Activated B cell treated with CpG ODN at 0.5 μM for 24 hours (primary cell): ENCODE measurements at regions not wholly inside any gene's neighbourhood (a gene's known extent, or its start where the extent isn't known, plus 50 kb on each side); places are given as distances from the start of the nearest gene placed in this dataset.
A peak's percentile ranks its signal among the peaks of the same experiment; 100 is the strongest.
"Not testable (repeated sequence)": the region's sequence is repeated elsewhere in the genome, so short reads cannot be mapped to it uniquely, and the experiment has no call there.

Experiments used
- ATAC-seq: fragments of 200-7000 bp; cut with Tn5 transposase; one replicate; pipeline ENCODE4 v1.10.0; 2021; ENCODE audit warnings: low read depth, mild to moderate bottlenecking, moderate library complexity
- CTCF ChIA-PET: fragments of 350-600 bp; sonication (Branson Sonifier 250); formaldehyde crosslinking; loops from one replicate; lab custom pipeline; 2021; ENCODE audit warnings: antibody characterized with exemption; lab: Charles Lee
- POLR2A ChIA-PET: fragments of 350-600 bp; sonication (Branson Sonifier 250); formaldehyde crosslinking; loops from one replicate; lab custom pipeline; 2021; ENCODE audit warnings: antibody characterized with exemption; lab: Charles Lee
- DNase-seq: peaks from one replicate; pipeline ENCODE4 v3.0.0; 2022
- H3K27ac Mint-ChIP-seq: one replicate; pipeline ENCODE4 v1.8.0; 2020; ENCODE audit warnings: mixed read lengths
- H3K27me3 Mint-ChIP-seq: one replicate; pipeline ENCODE4 v1.8.0; 2021; ENCODE audit warnings: mixed read lengths
- H3K36me3 Mint-ChIP-seq: one replicate; pipeline ENCODE4 v1.8.0; 2021; ENCODE audit warnings: low read depth, mixed read lengths
- H3K4me1 Mint-ChIP-seq: one replicate; pipeline ENCODE4 v1.8.0; 2021; ENCODE audit warnings: mixed read lengths
- H3K4me3 Mint-ChIP-seq: one replicate; pipeline ENCODE4 v1.8.0; 2020; ENCODE audit warnings: mild to moderate bottlenecking, mixed read lengths
- H3K9me3 Mint-ChIP-seq: one replicate; pipeline ENCODE4 v1.8.0; 2020; ENCODE audit warnings: mixed read lengths
- intact Hi-C: fragments of 100-400 bp; cut with micrococcal nuclease; formaldehyde crosslinking; loops from one replicate; pipeline ENCODE4 v1.15.1; 2024
- TF ChIP-seq, protein P1 (sequence below): fragments of 200-600 bp; IDR thresholded peaks from one replicate; pipeline ENCODE4 v1.8.0; 2022; ENCODE audit warnings: antibody characterized with exemption, mild to moderate bottlenecking

DNA sequence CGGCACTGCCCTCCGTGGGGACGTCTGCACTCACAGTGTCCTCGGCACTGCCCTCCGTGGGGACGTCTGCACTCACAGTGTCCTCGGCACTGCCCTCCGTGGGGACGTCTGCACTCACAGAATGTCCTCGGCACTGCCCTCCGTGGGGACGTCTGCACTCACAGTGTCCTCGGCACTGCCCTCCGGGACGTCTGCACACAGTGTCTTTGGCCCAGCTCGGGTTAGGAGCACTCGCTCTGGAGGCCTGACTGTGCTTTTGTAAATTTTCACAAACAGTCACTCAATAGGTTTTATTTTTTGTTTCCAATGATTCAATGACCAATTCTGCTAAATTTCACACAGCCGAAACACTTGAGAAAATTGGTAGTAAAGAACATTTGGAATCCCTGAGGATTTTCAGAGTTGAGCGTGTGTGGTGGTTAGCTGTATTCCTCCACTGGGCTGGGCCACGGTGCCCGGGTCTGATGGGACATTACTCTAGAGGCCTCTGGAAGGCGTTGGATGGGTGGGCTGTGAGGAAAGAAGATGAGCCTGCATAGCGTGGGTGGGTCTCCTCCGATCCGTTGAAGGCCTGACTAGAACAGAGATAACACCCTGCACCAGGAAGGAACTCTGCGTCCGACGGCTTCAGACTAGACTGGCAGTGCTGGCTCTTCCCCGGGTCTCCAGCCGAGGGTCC, 134.8 kb downstream of the RTP5 start:
- TF ChIP-seq, protein P1, sequence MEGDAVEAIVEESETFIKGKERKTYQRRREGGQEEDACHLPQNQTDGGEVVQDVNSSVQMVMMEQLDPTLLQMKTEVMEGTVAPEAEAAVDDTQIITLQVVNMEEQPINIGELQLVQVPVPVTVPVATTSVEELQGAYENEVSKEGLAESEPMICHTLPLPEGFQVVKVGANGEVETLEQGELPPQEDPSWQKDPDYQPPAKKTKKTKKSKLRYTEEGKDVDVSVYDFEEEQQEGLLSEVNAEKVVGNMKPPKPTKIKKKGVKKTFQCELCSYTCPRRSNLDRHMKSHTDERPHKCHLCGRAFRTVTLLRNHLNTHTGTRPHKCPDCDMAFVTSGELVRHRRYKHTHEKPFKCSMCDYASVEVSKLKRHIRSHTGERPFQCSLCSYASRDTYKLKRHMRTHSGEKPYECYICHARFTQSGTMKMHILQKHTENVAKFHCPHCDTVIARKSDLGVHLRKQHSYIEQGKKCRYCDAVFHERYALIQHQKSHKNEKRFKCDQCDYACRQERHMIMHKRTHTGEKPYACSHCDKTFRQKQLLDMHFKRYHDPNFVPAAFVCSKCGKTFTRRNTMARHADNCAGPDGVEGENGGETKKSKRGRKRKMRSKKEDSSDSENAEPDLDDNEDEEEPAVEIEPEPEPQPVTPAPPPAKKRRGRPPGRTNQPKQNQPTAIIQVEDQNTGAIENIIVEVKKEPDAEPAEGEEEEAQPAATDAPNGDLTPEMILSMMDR, result no peak
- H3K4me3 Mint-ChIP-seq, result no peak overlapping the region
- ATAC-seq (no peak), DNase-seq (no peak)
- ChIA-PET CTCF (no interaction called here), POLR2A (no interaction called here)
- intact Hi-C loops, result no loop called here
- no peaks in the 10 kb centered on the region for H3K36me3 Mint-ChIP-seq
- H3K9me3 Mint-ChIP-seq, result no peaks in the 10 kb centered on the region
- H3K27me3 Mint-ChIP-seq, result no peaks in the 10 kb centered on the region
- H3K4me1 Mint-ChIP-seq, result no peaks in the 10 kb centered on the region
- no peak overlapping the region for H3K27ac Mint-ChIP-seq

DNA sequence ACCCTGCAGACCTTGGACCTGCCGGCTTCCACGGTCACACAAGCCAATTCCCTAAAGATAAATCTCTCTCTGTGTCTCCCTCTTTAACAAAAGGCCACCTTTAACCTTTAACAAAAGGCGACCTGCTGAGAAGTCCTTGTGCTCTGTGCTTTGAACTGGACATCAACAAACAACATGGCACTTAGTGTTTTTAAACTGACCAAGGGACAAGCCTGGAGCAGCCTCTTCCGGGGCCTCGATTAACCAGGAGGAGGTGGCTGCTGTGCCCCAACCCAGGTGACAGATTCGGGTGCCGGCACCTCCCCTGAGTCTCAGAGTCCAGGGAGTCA, 135.3 kb downstream of the RTP5 start:
- H3K4me3 Mint-ChIP-seq, result no peak overlapping the region
- intact Hi-C loops, result no loop called here
- no peak for DNase-seq
- ChIA-PET POLR2A (no interaction called here), CTCF (no interaction called here)
- no peak overlapping the region for H3K27ac Mint-ChIP-seq
- ATAC-seq, result no peak
- no peaks in the 10 kb centered on the region for H3K36me3 Mint-ChIP-seq
- H3K4me1 Mint-ChIP-seq, result no peaks in the 10 kb centered on the region
- no peaks in the 10 kb centered on the region for H3K9me3 Mint-ChIP-seq
- TF ChIP-seq, protein P1, result no peak
- no peaks in the 10 kb centered on the region for H3K27me3 Mint-ChIP-seq

DNA sequence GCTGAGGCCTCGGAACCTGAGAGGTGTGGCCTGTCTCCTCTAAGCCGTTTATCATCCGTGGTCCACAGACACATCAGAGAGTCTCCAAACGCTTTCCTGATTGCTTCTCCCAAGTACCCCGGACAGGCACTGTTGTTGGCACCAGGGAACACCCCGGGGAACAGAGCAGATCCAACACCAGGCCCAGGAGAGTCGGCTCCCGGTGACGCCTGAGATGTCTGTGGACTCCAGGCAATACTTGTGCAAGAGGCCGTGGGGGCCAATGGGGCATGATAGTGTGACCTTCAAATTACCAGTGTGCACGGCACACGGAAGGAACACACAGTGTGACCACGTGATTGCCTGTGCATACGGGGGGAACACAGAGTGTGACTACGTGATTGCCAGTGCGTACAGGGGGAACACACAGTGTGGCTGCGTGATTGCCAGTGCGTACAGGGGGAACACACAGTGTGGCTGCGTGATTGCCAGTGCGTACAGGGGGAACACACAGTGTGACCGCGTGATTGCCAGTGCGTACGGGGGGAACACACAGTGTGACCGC, 136.6 kb downstream of the RTP5 start:
- H3K27ac Mint-ChIP-seq, DNase-seq, H3K4me3 Mint-ChIP-seq, H3K9me3 Mint-ChIP-seq, H3K36me3 Mint-ChIP-seq, CTCF ChIA-PET, intact Hi-C loops, ATAC-seq, H3K27me3 Mint-ChIP-seq, H3K4me1 Mint-ChIP-seq, POLR2A ChIA-PET: not testable (repeated sequence)

DNA sequence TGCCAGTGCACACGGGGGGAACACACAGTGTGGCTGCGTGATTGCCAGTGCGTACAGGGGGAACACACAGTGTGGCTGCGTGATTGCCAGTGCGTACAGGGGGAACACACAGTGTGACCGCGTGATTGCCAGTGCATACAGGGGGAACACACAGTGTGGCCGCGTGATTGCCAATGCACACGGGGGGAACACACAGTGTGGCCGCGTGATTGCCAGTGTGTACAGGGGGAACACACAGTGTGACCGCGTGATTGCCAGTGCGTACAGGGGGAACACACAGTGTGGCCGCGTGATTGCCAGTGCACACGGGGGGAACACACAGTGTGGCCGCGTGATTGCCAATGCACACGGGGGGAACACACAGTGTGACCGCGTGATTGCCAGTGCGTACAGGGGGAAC, 139.4 kb downstream of the RTP5 start:
- H3K4me1 Mint-ChIP-seq, result peaks cover 14% of the 10 kb centered on the region
- H3K4me3 Mint-ChIP-seq, ATAC-seq, H3K27ac Mint-ChIP-seq, CTCF ChIA-PET, H3K36me3 Mint-ChIP-seq, POLR2A ChIA-PET, H3K9me3 Mint-ChIP-seq, DNase-seq, intact Hi-C loops, H3K27me3 Mint-ChIP-seq: not testable (repeated sequence)

DNA sequence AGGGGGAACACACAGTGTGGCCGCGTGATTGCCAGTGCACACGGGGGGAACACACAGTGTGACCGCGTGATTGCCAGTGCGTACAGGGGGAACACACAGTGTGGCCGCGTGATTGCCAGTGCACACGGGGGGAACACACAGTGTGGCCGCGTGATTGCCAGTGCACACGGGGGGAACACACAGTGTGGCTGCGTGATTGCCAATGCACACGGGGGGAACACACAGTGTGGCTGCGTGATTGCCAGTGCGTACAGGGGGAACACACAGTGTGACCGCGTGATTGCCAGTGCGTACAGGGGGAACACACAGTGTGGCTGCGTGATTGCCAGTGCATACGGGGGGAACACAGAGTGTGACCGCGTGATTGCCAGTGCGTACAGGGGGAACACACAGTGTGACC, 140.3 kb downstream of the RTP5 start:
- POLR2A ChIA-PET, ATAC-seq, DNase-seq, CTCF ChIA-PET, H3K36me3 Mint-ChIP-seq, H3K4me3 Mint-ChIP-seq, H3K27ac Mint-ChIP-seq, H3K27me3 Mint-ChIP-seq, intact Hi-C loops, H3K9me3 Mint-ChIP-seq: not testable (repeated sequence)
- H3K4me1 Mint-ChIP-seq, result peaks cover 14% of the 10 kb centered on the region

DNA sequence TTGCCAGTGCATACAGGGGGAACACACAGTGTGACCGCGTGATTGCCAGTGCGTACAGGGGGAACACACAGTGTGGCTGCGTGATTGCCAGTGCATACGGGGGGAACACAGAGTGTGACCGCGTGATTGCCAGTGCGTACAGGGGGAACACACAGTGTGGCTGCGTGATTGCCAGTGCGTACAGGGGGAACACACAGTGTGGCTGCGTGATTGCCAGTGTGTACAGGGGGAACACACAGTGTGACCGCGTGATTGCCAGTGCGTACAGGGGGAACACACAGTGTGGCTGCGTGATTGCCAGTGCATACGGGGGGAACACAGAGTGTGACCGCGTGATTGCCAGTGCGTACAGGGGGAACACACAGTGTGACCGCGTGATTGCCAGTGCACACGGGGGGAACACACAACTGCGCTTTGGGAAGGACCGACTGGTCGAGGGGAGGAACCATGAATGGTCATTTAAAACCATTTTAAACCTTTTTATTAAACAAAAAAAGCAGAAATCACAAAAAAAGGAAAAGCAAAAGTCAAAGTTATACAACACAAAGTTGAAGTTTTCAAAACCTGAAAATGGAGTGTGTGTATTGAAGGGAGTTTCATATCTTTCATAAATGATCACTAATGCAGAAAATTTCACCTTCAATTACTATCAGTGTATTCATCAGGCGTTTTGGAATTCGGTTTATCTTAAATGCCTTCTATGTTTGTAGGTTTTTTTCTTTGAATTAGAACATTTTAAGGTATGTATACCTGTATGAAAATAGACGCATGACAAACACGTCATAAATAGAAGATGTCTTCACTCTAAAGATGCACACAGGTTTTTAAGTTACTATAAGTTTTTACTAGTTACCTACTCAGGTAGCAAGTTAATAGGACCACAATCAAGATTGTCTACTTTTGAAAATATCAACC, 141.0 kb downstream of the RTP5 start:
- H3K27ac Mint-ChIP-seq, ATAC-seq, H3K36me3 Mint-ChIP-seq, CTCF ChIA-PET, DNase-seq, H3K9me3 Mint-ChIP-seq, H3K27me3 Mint-ChIP-seq, H3K4me3 Mint-ChIP-seq, POLR2A ChIA-PET, intact Hi-C loops: not testable (repeated sequence)
- H3K4me1 Mint-ChIP-seq, result peaks cover 16% of the 10 kb centered on the region

DNA sequence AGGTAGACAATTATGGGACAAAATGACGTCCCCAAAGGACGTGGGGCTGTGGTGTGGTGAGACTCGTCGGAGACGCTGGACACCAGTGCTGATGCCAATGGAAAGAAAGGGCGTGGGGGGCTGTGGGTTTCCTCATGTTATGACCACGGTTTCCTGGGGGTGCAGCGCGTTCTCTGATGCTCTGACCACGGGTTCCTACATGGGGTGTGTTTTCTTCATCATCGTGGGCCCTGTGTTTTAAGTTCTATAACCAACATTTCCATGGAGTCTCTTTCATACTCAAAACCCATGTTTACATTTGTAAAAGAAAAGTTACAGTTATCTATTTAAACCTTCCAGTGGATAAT, 141.6 kb downstream of the RTP5 start:
- POLR2A ChIA-PET, result no interaction called here
- TF ChIP-seq, protein P1, result no peak
- Mint-ChIP-seq H3K27me3 (no peaks in the 10 kb centered on the region), H3K9me3 (no peaks in the 10 kb centered on the region), H3K27ac (peak overlapping the region; percentile 41), H3K36me3 (no peaks in the 10 kb centered on the region), H3K4me3 (no peak overlapping the region), H3K4me1 (peaks cover 16% of the 10 kb centered on the region)
- DNase-seq (no peak), ATAC-seq (no peak)
- intact Hi-C loops, result no loop called here
- CTCF ChIA-PET, result no interaction called here
